DMS79 treated with DMSO at 0.1 percent for 48 hours (cell line): ENCODE measurements at regions not wholly inside any gene's neighbourhood (a gene's known extent, or its start where the extent isn't known, plus 50 kb on each side); places are given as distances from the start of the nearest gene placed in this dataset.

Experiments used
- DNase-seq: peaks from one replicate; lab custom pipeline; 2025; lab: John Stamatoyannopoulos, UW

GRCh38 chr12:76611533-76611932 is 52.0 kb upstream of the OSBPL8 start:
- no peak for DNase-seq

GRCh38 chr12:76614364-76614763 is 54.8 kb upstream of the OSBPL8 start:
- DNase-seq, result no peak

GRCh38 chr12:76618031-76618430 is 58.5 kb upstream of the OSBPL8 start:
- DNase-seq, result no peak

GRCh38 chr12:76621582-76622024 is 62.0 kb upstream of the OSBPL8 start:
- peak; percentile 76 for DNase-seq

GRCh38 chr12:76622351-76622750 is 62.8 kb upstream of the OSBPL8 start:
- DNase-seq, result peak; percentile 4

- DNase-seq, result no peak
Observed at GRCh38 chr12:76622915-76623314, 63.3 kb upstream of the OSBPL8 start.

GRCh38 chr12:76623931-76624330 is 64.4 kb upstream of the OSBPL8 start:
- DNase-seq, result no peak

- no peak for DNase-seq
Observed at GRCh38 chr12:76627346-76628135, 68.0 kb upstream of the OSBPL8 start.

- DNase-seq, result no peak
Observed at GRCh38 chr12:76628745-76629144, 69.2 kb upstream of the OSBPL8 start.

GRCh38 chr12:76631741-76632140 is 72.2 kb upstream of the OSBPL8 start:
- no peak for DNase-seq

GRCh38 chr12:76633415-76633814 is 73.8 kb upstream of the OSBPL8 start:
- DNase-seq, result no peak

GRCh38 chr12:76634133-76634532 is 74.6 kb upstream of the OSBPL8 start:
- DNase-seq, result no peak

- DNase-seq, result no peak
Observed at GRCh38 chr12:76636121-76636692, 76.6 kb upstream of the OSBPL8 start.

GRCh38 chr12:76637807-76638206 is 78.2 kb upstream of the OSBPL8 start:
- DNase-seq, result no peak

- DNase-seq, result no peak
Observed at GRCh38 chr12:76639646-76640045, 80.1 kb upstream of the OSBPL8 start.

GRCh38 chr12:76641073-76641472 is 81.5 kb upstream of the OSBPL8 start:
- no peak for DNase-seq

- DNase-seq, result no peak
Observed at GRCh38 chr12:76641961-76642360, 82.4 kb upstream of the OSBPL8 start.

GRCh38 chr12:76643438-76643837 is 83.9 kb upstream of the OSBPL8 start:
- DNase-seq, result no peak

- no peak for DNase-seq
Observed at GRCh38 chr12:76644950-76645349, 85.4 kb upstream of the OSBPL8 start.

GRCh38 chr12:76645934-76646333 is 86.4 kb upstream of the OSBPL8 start:
- no peak for DNase-seq

GRCh38 chr12:76646366-76646765 is 86.8 kb upstream of the OSBPL8 start:
- no peak for DNase-seq

GRCh38 chr12:76649099-76649498 is 89.5 kb upstream of the OSBPL8 start:
- DNase-seq, result no peak

GRCh38 chr12:76652402-76652801 is 92.8 kb upstream of the OSBPL8 start:
- DNase-seq, result no peak

- no peak for DNase-seq
Observed at GRCh38 chr12:76653342-76653741, 93.8 kb upstream of the OSBPL8 start.
